ENCODE measurements at regions not wholly inside any gene's neighbourhood (a gene's known extent, or its start where the extent isn't known, plus 50 kb on each side); places are given as distances from the start of the nearest gene placed in this dataset.

DNA sequence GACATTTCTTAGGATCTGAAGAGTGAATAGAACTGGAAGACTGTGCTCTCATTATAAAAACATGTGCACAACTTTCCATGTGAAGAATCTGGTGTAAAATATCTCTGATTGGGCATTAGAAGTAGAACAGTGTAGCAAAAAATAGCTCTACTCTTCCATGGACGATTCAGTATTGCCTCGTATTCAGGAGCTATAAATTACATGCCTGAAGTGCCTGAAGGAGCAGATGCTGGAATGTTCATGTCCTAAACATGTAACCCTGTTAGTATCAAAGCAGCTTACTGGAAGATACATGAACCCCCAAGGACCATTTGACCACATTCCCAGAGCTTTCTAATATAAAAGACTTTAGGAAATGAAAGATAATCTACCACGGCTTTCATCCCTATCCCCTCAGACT is 528.9 kb downstream of the DACH1 start:
- TF ChIP-seq, protein P1, sequence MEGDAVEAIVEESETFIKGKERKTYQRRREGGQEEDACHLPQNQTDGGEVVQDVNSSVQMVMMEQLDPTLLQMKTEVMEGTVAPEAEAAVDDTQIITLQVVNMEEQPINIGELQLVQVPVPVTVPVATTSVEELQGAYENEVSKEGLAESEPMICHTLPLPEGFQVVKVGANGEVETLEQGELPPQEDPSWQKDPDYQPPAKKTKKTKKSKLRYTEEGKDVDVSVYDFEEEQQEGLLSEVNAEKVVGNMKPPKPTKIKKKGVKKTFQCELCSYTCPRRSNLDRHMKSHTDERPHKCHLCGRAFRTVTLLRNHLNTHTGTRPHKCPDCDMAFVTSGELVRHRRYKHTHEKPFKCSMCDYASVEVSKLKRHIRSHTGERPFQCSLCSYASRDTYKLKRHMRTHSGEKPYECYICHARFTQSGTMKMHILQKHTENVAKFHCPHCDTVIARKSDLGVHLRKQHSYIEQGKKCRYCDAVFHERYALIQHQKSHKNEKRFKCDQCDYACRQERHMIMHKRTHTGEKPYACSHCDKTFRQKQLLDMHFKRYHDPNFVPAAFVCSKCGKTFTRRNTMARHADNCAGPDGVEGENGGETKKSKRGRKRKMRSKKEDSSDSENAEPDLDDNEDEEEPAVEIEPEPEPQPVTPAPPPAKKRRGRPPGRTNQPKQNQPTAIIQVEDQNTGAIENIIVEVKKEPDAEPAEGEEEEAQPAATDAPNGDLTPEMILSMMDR (conservative IDR thresholded peaks at IDR 0.05; ENCODE audit: low read length) = no peak
- TF ChIP-seq EZH2phosphoT487 (IDR thresholded peaks at IDR 0.05; ENCODE audit: borderline replicate concordance) = no peak

All from Loucy (cell line).